ENCODE measurements at regions not wholly inside any gene's neighbourhood (a gene's known extent, or its start where the extent isn't known, plus 50 kb on each side); places are given as distances from the start of the nearest gene placed in this dataset.

DNA sequence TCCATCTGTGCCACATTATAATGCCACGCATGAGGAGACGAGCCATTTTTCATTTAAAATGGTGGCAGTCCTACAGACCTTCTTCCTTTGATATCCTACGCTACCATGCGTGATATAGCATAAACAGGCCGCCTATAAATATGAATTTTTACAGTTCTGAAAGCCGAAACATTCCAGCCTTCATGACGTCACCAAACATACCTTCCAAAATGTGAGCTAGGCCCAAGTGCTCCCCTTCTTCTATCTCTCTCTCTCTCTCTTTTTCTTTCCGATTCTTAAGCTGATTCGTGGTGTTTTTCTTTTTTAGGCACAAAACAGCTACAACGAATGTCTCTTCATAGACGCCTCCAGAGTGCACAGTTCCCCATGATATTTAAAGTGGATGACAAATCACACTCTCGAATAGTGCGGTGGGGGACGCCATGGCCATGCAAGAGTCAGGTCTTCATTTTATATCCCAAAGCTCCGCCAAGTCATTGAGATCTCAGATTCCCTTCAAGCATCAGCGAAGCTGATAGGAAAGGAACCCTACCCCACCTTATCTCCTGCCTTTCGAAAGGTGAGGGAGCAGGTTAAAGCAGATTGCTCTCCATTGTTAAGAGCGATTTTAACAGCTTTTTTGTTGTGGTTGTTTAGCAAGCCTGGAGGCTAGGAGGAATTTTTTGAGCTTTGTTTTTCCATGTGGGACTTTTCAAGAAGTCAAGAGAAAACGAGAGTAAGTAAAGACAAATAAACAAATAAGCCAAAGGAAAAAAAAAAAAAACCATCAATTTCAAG lies 436.3 kb downstream of the CMPK2 start:
- DNase-seq: no peak

DNA sequence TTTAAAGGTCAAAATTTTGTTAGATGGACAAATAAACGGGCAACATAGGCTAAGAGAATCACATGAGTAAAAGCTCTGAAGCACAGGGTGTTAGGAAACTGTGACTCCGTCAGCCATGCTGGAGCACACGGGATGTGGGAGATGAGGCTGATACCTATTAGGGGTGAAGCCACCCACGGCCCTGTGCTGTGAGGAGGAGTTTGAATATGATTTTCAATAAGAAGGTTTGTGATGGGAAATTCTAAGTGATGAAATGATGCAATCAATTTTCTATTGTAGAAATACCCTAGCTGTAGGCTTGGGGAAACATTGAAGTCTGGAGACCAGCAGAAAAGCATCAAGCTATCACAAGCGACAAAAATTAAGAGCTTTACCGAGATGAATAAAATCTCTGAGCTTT lies 431.3 kb downstream of the CMPK2 start:
- DNase-seq: no peak

DNA sequence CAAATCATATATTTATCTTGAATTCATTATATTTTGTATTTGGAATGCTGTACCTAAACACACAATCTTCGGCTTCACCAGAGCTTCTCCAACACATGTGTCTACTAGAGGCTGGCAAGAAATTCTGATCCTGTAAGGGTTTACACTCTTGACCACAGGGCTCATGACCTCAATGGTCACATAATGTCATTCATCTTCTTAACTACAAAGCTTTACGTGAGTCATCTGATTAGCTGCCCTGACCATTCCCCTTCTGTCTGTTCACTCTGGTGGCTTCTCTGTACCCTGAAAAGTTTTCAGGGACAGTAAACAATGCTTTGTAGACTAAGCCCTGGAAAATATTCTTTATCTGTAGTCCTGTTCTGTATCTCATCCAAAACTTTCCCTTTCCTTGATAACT lies 423.9 kb downstream of the CMPK2 start:
- no peak for DNase-seq

DNA sequence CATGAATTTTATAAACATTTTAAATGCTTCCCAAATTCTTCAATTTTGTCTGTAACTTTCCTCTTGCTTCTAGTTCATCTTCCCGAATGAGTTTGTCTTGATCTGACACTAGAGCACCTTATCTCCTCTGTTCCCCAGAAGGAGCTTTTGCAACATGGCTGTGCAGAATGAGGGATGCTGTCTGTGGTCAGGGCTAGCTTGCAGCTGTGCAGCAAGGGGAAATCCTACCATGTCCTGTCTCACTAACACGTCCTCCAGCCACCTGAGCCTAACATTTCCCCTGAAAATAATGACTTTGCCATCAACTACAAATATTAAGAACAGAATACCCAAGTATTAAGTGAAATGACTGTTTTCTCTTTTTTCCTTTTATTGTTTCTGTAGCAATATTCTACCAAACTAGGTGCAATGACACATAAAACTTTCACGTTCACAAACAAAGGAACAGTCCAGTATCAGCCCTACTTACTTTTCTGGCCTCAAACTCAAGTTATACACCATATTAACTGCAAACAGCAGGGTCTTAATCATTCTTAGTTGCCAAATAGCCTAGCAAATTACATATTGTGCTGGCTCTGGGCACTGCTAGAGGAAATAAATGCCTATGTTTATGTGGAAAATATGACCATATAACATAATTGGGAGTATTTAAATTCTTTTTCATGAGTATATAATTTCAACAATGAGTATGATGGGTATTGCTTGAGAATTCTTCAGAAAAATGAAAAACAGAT lies 423.3 kb downstream of the CMPK2 start:
- no peak for DNase-seq

DNA sequence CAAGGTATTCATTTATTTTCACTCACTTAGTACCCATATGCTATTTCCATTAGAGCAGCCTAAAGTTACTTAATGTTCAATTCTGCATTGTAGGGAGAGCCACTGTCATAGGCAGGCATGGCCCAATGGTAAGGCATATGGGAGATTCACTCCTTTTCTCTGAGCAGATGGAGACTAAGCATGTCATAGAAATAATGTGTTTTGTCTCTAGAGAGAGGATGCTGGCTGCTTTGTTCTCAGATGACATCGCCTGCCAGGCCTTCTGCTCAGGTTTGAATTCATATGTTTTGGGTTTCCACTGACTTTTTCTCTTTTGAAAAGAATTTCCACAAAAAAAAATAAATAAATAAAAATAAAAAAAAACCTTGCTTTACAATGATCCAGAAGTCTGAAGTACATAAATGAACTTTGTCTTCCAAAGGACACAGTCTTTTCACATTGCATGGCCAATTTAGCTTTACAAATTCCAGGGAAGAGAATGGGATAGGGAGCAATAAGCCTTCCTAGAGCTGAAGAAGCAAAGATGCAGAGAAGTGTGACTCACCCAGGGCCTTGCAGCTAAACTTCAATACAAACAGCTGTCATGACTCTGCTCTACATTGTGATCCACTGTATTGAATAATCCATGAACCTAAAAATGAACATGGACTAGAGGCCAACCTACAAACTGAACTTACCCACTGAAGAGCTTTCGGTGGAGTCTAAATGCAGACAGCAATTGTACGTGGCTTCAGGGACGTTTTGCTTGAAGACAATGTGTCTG lies 422.5 kb downstream of the CMPK2 start:
- DNase-seq: no peak

DNA sequence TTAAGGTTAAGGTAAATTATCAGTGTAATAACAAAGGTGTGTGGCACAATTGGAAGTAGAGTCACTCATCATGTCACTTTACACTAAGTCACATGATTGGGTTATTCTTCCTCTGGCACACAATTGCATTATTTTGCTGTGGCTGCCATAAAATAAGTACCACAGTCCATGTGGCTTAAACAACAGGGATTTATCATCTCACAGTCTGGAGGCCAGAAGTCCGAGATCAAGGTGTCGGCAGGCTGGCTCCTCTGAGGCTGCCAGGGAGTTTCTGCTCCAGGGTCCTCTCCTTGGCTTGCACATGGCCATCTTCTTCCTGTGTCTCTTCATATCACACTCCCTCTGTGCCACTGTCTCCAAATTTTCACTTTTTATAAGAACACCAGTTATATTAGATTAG lies 421.2 kb downstream of the CMPK2 start:
- no peak for DNase-seq

DNA sequence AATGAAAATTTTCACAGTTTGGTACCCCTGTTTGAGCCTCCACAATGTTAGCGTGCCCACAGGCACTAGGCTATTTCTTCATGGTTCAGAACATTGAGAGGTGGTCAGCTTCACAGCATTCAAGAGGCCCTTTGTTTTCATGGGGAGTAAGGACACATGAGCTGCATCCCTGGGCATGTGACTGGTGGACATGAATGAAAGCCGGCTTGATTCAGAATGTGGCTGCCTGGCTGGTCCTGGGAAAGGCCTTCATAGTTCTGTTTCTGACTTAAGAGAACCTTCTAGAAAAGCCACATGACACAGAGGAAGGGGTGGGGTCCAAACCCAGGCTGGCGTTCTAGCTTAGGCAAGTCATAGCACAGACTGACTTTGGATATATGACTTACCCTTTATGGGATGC lies 420.6 kb downstream of the CMPK2 start:
- no peak for DNase-seq

DNA sequence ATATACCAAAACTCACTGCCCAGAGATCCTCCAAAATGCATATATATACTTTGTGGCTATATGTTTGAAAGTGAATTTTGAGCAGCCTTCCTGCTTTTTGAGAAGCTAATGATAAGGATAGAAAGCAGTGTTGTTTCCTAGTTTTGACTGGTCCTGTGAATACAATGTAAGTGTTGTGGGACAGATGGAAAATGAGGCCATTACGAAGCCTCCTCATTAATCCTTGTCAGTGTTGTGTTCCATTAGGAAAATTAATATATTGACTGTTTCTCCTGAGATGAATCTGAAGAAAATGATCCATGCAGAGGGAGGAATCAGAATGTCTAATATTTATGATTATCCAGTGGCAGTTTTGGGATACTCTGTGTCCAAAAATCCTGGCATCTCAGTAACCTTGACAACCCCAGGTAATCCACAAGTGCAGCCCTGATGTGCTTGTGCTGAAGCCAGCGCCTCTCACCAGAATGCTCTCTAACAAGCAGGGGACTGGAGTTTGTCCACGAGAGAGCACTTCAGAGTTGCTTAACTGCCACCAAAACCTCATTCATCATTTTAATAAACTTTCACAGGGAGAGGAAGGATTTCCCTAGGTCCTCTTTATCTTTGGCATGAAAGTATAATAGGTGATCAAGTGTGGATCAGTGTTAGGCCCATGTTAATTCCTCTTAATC lies 418.6 kb downstream of the CMPK2 start:
- DNase-seq: no peak

DNA sequence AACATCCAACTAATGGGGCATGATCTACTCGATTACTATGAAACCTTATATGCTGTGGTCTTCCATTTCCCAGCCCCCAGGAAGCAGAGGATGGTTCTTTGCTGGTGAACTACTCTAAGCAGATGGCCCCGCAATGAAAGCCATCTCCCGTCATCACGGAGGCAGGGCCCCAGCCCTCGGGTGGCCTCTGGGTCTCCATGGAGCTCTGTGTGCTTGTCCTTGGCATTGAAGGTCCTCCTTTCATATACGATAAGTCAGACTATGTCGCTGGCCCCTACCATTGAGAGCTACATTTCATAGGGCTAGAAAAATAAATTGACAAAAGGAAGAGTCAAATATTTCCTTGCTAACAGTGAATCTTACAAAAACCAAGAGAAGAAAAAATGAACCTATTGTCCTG lies 416.8 kb downstream of the CMPK2 start:
- no peak for DNase-seq

DNA sequence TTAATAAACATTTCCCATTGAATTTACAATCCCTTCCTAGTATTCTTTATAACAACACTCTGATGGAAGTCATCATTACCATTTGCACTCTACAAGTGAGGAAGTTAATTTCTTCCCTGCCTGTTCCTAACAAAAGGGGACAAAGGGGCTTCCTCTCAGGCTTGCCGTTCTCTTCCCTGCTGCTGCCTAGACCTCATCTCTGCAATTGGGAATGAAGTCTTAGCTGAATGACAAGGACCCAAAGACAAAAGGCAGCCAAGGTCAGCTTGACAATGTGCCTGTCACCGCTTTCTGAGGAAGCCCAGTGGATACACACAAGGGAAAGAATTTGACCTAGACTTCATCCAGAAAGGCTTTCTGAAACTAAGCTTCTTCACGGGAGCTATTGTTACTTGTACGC lies 416.4 kb downstream of the CMPK2 start:
- no peak for DNase-seq

DNA sequence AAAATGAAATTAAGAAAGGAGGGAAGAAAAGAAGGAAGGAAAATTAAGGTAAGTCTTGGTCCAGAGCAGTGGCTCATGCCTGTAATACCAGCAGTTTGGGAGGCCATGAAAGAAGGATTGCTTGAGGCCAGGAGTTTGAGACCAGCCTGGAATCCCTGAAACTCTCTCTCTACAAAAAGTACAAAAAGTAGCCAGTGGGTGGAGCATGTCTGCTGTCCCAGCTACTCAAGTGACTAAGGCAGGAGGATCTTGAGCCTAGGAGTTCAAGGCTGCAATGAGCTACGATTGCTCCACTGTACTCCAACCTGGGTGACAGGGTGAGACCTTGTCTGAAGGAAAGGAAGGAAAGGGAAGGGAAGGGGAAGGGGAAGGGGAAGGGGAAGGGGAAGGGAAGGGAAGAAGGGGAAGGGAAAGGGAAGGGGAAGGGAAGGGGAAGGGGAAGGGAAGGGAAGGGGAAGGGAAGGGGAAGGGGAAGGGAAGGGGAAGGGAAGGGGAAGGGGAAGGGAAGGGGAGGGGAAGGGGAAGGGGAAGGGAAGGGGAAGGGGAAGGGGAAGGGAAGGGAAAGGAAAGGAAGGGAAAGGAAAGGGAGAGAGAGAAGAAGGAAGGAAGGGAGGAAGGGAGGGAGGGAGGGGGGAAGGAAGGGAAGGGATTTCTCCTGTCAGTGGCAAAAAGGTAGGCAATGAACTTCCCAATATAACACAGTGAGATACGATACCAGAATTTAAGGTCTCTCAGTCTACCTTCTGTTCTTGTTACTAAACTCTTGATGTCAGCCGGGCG lies 412.8 kb downstream of the CMPK2 start:
- no peak for DNase-seq

DNA sequence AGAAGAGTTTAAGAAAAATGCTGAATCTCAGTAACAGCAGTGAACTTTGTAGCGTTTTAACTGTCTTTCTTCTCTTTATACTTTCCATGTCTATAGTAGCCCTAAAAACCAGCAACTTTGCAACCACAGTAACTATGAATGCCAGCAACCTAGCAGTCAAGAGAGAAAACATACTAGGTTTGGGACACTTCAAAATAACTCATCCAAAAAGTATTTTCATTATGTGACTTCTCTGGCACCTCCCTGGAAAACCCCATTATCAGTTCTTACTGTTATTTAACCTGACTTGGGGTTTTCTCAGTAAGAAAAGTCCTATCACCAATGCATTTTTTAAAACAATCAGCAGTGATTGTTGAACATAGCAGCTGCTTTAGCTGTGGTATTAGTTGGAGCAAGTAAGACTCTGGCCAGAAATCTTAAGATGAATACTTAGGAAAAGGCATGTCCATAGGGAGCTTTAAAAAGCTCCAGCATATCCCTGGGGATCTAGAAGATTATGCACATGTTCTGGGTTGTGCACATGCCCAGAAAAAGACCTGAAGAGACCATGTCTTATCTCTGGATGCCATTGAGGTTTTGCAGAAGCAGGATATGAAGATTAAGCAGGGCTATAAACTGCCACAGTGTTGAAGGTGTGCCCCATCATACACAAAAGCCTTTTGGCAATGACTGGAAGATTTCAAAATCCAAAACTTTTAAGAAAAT lies 411.3 kb downstream of the CMPK2 start:
- no peak for DNase-seq

DNA sequence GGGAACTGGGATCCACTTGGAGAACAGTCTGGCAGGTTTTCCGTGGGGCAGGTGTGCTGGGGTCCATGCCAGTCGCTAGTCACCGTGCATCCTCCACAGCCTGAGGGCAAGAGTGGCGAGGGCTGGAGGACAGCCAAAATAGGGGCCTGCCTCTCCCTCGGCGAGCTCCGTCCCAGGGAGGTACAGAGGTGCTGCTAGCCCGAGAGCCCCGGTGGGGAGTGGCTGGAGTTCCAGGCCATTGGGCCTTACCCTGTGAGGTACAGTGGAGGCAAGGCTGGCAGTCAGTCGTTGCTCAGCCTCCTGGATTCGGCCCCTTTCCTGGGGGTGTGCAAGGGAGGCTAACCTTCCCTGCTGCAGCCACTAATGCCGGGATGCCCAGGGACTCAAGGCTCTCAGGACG lies 406.6 kb downstream of the CMPK2 start:
- no peak for DNase-seq

DNA sequence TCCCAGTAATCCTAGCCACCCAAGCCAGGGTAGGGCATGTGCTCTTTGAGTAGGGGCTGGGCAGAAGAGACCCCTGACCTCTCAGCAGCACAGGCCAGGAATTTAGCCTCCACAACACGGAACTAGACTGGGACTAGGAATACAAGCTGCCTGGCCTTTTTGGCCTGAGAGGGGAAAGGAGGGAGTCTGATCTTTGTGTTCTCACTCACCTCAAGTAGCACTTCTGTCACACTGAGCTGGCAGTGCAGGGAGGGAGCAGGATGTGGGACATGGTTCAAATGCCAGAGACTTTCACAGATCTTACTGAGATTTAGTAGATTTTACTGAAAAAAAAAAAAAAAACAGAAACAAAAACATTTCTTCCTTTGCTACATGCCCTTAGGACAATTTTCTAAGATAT lies 395.2 kb downstream of the CMPK2 start:
- DNase-seq: no peak

DNA sequence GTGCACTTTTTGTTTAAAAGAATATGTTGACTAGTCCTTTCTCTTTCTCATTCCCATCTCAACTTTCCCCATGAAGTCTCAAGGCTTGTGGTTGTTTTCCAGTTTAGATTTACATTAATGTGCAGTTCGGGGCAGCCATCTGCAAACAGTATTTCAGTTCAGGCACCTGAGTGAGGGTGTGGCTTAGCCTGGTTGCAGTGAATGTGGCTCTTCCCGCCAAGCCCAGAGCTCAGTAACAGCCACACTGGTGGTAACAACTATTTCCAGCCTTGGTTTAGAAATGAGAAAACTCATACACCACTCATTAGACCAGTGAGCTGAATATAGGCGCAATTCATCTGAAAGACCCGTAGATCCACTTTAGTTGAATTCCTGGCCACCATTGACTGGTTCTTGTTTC lies 394.3 kb downstream of the CMPK2 start:
- no peak for DNase-seq

DNA sequence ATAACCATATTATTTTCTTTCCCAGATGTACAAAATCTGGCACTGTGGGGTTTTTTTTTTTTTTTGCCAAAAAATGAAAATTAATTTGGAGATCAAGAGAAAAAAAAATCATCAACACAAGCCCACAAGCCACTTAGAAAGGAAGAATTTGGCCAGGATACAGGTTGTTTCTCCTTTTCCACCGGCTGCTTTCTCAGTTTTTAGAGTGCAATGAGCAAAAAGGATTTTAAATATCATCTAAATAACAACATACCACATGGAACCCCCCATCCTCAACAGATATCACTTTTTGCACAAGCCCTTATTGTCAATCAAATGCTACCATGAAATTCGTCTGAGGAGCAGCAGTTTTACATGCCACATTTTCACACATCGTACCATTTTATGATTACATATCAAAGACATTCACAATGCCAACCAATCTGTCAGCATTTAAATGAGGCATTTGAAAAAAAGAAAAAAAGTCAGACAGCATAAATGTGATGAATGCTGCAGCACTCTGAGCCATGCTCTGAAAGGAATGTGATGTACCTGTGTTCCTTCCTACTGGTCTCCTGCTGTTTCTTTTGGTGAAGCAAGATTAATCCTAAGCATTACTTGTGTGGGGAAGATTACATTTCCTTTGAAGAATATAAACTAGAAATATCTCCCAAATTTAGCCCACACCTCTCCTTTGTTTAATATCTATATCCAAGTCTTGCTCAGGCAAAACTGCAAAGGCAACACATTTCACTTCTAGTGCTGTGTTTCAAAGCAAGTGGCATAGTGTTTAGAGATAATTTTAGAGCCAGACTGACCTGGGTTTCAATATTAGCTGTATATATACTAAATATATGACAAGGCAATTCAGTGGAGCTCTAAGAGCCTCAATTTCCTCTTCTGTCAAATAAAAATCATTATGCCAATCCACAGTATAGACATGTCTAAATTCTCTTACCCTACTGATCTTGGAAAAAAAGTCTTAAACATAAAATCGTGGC lies 391.3 kb downstream of the CMPK2 start:
- no peak for DNase-seq

DNA sequence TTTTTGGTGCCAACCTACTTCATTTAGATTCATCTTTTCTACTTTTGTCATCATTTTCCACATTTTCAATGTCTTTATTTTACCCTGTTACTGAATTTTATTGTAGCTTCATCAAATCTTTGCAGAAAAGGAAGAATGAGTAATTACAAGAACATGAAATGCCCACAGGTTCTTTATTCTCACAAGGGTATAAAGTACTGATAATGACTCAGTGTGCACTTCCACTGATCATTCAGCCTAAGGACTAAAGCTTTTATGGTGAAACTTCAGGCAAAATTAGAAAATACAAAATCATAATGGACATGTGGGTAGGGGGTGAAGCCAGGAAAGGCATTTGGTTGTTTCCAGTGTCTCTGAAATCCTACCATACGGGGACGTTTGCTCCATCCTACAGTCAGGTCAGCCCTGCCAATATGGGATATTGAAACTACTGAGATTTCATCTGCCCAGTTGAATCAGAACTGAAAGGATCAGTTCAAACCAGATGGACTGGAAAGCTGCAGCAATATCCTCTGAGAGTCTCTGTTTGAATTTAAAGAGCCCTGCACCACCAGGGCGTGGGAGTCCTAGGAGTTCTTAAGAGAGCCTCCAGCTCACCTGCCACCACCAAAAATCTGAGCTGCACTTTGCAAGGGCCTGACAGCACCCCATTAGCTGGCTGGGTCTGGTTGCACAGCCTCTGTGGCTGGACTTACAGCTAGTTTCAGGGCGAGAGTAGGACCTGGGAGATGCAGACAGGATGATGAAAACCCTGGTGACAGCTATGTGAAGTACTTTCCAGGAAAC lies 390.4 kb downstream of the CMPK2 start:
- no peak for DNase-seq

DNA sequence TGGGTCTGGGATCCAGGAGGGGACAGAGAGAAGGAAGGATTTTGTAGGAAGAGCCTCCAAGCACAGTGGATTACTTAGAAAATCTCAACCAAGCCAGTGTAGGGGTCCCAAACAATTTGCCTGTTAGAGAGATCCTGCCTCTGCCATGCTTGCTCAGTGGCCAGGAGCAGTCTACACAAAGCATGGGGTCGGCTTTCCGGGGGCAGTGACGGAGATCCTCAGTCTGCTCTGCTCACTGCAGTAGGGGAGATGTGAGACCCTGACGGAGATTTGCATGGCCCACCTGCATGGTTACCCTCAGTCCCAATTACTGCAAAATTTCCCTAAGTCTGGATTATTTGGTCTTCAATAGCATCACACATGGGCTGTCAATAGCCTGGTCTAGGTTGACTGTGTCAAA lies 385.2 kb downstream of the CMPK2 start:
- DNase-seq: no peak

DNA sequence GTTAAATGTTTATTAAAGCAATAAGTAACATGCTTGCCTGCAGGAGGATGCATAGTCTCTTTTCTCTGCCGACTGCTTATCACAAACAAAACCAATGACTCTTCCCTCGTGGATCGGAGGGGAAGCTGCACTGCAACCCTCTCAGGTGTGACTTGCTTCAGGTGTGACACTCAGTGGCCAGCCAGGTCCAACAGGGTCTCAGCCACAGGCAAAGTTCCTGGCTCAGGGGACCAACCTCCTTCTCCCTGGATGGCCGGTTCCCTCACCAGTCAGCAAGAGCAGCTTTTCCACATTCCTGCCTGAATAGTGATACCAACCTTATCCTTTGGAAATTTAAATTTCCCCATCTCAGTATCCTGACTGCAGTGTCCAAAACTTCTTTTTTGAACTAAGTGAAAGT lies 383.5 kb downstream of the CMPK2 start:
- no peak for DNase-seq

DNA sequence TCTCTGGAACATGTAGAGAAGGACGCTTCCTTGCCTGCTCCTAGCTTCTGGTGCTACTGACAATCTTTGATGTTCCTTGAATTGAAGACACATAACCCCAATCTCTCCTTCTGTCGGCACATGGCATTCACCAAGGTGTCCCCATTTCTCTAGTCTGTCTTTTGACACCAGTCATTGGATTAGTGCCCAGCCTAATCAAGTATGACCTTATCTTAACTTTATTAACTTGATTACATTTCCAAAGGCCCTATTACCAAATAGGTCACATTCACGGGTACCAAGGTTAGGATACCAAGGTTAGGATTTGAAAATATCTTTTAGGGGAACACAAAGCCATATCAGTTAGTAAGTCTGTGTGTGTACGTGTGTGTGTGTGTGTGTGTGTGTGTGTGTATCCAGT lies 377.9 kb downstream of the CMPK2 start:
- no peak for DNase-seq

Data from NCI-H2081 treated with DMSO at 0.1 percent for 48 hours (cell line).